Activated CD8-positive, alpha-beta memory T cell treated with anti-CD3 and anti-CD28 coated beads, Interleukin-2, amount 50 U/mL, for 1 hour (primary cell): ENCODE measurements at regions not wholly inside any gene's neighbourhood (a gene's known extent, or its start where the extent isn't known, plus 50 kb on each side); places are given as distances from the start of the nearest gene placed in this dataset.

Experiments
- DNase-seq: peaks from one replicate; pipeline ENCODE4 v3.0.0-alpha.2; 2020; ENCODE audit errors: extremely low read depth

- DNase-seq: no peak
Measured at GRCh38 chr12:107225635-107226034, 132.3 kb upstream of the CRY1 start.

- DNase-seq: no peak
Measured at GRCh38 chr12:107226126-107226525, 132.8 kb upstream of the CRY1 start.

- DNase-seq: no peak
Measured at GRCh38 chr12:107228076-107228475, 134.7 kb upstream of the CRY1 start.

DNA sequence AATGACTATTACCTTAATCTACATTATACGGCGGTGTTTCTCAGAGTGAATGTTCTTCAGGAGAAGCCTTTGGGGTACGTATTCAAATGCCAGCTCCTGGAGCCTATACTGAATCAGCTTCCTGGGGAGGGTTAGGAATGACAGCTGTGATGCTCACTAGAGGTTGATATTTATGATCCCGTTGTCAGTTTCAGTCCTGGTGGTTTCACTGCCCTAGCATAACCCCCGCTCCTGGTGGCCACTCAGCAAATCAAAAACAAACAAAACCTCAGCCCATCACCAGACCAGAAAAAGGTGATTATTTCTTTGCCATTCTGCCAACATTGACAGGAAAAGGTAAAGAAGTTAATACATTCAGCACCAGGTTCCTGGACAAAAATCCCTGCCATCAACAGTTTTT is 136.5 kb upstream of the CRY1 start:
- no peak for DNase-seq

GRCh38 chr12:107231303-107231702 is 138.0 kb upstream of the CRY1 start:
- no peak for DNase-seq

GRCh38 chr12:107233551-107233950 is 140.2 kb upstream of the CRY1 start:
- DNase-seq: no peak

- no peak for DNase-seq
Measured at GRCh38 chr12:107235600-107235999, 142.3 kb upstream of the CRY1 start.

GRCh38 chr12:107236824-107237511 is 143.6 kb upstream of the CRY1 start:
- no peak for DNase-seq

DNA sequence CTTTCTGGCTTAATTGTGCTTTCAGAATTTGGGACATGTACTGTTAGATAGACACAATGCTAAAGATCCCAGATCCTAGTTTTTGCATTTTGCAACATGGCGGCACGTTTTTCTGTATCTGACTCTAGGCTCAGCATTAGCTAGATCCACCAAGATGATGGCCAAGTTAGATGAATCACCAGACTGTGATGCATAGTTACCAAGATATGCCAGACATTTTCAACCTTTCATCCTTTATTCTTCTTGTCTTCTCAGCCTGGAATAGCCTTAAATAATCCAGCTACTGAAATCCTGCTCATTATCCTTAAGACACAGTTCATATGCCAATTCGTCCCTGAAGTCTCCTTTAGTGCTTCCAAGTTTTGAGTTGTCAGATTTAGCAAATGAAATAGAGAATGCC is 144.9 kb upstream of the CRY1 start:
- DNase-seq: no peak

- no peak for DNase-seq
Measured at GRCh38 chr12:107241411-107241810, 148.1 kb upstream of the CRY1 start.

DNA sequence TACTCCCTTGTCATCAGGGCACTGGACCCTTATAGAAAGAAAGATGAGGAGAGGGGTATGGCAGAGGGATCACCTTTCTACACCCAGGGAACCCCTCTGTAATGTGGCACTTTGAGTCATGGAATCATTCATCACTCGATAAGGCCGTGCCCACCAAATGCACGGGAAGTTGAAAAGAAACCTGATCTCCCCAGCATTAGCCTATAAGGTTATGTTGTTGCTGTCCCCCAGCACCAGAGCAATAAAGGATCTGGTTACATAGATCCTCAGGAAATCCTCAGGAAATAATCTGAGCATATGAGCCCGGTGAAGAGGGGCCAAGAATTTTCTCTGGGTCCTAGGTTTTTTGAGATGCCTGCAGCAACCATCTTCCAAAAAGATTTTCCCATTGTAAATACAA is 148.8 kb upstream of the CRY1 start:
- no peak for DNase-seq

- DNase-seq: no peak
Measured at GRCh38 chr12:107243341-107243740, 150.0 kb upstream of the CRY1 start.

DNA sequence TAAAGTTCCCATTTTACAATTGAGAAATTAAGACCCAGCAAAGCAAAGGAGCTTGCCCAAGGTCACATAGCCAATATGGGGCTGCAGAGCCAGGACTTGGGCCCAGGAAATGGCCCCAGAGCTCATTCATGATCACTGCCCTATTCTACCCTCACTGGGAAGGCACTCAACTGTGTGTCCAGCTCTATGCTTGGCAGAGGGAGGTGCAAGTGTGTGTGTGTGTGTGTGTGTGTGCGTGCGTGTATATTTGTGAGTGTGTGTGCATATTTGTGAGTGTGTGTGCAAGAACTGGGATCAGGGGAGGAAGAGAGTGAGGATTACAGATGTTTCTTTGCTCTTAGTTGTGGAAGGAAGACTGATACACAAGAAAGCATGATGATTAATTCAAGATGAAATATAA is 151.2 kb upstream of the CRY1 start:
- DNase-seq: no peak

GRCh38 chr12:107247650-107248049 is 154.3 kb upstream of the CRY1 start:
- no peak for DNase-seq

GRCh38 chr12:107248187-107248586 is 154.8 kb upstream of the CRY1 start:
- DNase-seq: no peak

- DNase-seq: no peak
Measured at GRCh38 chr12:107251288-107251687, 157.9 kb upstream of the CRY1 start.

- DNase-seq: no peak
Measured at GRCh38 chr12:107253361-107253760, 160.0 kb upstream of the CRY1 start.

DNA sequence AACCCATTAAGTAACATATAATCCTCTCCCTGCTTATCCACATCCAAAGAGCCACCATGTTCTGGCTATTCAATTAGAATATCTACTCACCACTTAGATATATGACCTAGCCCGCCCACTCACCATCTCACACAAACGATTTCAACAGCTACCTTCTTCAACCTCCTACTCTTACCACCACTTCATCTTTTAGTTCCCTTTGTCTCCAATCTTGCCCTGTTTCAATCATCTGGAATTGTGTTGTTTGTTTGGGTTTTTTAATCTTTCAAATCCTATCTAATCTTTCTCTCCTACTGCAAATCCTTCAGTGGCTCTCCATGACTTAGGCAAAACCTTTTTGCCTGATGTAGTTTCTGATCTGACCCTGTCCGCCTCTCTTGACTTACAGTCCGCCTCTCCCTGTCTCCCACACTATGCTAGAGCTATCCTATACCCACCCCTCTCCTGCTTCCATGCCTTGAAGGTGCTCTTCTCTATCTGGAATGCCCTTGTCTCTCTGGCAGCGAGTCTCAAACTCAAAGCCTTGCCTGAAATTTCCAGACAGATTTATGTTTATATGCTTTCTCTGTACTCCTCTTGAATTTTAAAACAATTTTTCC is 161.0 kb upstream of the CRY1 start:
- DNase-seq: no peak

DNA sequence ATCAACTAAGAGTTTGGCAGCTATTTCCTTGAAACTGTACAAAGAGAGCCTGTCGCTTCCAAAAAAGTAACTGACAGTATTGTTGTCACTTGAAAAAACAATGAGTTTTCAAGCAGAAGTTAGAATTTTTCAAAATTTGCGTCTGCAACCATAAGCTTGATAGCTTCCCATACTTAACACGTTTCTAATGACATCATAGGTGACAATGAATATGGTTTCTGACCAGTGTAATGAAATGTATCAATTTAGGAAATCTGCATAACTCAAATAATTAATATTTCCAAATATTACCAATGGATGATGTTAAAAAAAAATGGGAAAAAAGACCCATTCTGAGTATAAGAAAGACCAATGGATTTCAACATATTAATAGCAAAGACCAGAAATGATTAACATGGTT is 165.4 kb upstream of the CRY1 start:
- DNase-seq: no peak

DNA sequence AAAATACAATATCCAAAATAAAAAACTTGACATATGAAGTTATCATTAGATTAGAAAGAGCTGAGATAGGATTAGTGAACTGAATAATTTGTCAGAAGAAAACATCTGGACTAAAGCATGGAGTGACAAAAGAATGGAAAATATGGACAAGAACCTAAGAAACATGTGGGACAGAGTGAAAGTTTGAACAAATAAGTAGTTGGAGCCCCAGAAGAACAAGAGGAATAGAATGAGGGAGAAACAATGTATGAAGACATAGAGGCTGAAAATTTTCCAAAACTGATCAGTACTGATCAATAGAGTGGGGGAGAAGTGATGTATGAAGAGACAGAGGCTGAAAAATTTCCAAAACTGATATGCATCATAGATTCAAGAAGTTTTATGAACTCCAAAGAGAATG is 170.6 kb upstream of the CRY1 start:
- DNase-seq: no peak

DNA sequence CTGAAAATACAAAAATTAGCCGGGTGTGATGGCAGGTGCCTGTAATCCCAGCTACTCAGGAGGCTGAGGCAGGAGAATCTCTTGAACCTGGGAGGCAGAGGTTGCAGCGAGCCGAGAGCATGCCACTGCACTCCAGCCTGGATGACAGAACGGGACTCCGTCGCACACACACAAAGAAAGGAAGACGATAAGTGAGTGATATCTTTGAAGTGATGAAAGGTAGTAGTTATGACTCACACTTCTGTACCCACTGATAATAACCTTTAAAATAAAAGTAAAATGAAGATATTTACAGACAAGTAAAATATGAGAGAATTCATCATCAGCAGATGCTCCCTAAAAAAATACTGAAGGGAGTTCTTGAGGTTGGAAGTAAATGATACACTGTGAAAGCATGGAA is 171.3 kb upstream of the CRY1 start:
- no peak for DNase-seq

GRCh38 chr12:107267604-107268003 is 174.3 kb upstream of the CRY1 start:
- DNase-seq: no peak

DNA sequence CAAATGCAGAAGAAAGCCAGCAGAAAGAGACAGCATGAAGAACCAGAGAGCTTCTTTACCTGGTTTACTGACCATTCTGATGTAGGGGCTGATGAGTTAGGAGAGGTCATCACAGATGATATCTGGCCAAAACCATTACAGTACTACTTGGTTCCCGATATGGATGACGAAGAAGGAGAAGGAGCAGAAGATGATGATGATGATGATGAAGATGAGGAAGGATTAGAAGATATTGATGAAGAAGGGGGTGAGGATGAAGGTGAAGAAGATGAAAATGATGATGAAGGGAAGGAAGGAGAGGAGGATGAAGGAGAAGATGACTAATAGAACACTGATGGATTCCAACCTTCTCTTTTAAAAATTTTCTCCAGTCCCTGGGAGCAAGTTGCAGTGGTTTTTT is 178.2 kb upstream of the CRY1 start:
- DNase-seq: no peak

- no peak for DNase-seq
Measured at GRCh38 chr12:107275530-107275929, 182.2 kb upstream of the CRY1 start.
